ENCODE measurements at regions not wholly inside any gene's neighbourhood (a gene's known extent, or its start where the extent isn't known, plus 50 kb on each side); places are given as distances from the start of the nearest gene placed in this dataset.
A peak's percentile ranks its signal among the peaks of the same experiment; 100 is the strongest.

DNA sequence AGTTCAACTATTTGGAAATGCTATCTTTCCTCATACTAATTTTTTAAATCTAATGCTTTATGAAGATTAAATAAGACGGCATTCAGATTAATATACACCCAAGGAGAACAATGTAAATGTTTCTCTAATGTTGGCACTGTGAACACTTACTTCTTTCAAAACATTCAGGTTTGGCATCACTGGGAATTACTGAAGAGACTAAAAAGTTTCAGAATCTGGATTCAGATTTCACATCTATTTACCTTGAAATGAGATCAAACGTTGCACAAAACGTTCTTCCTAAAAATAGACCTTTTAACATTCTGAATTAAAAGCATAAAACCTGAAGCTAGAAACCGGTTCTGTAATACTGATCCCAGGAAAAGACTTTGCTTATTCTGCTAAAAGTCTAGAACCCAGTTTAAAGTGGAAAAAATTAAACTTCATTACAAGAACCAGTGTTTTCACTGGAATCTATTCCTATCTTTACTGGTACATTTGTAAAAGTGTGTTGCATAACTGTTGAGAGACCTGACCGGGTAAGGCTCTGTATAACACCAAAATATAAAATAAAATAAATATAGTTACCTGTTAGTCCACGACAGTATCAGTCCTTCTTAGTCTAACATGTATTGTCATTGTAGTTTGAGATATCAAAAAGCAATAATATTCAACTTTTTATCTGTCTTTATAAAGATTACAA, 117.4 kb upstream of the MAP9 start:
- 75 to 81% methylated on average over 6 of the region's 6 CpGs for WGBS, 2 donors

DNA sequence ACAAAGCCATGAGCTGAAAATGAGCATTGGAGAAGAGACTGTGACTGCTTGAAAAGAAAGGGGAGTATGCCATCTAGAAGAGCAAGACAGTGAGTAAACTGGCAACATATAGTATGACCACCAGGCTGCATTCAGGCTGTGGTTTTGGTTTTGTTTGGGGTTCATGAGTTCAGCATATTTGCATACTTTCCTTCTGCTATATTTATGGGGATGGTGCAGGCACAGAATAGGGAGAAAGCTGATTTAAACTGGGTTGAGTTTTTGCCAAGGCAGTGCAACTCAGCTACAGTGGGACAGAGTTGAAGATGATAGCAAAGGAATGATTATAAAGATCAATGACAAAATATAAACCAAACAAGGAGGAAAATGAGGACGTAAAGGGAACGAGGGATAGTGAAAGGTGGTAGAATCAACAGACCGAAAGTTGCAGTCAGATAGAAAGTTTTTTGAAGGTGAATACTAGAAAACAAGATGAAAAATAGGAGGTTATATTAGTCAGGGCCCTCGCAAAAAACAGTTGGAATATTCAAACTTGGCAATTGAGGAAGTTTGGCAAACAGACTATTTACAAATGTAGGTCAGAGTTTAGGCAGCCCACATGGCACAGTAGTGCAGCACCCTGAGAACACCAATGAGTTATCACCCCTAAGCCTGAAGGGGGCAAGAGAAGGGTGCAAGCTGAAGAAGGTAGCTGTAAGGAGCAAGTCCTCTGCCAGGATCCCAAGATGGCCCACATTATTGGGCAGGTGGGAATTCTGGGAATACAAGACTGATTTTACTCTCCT, 114.8 kb upstream of the MAP9 start:
- Histone ChIP-seq H3K27ac (no peak overlapping the region), H3K9me3 (no peaks in the 10 kb centered on the region), H3K4me3 (no peak overlapping the region), H3K27me3 (no peaks in the 10 kb centered on the region), H3K36me3 (no peaks in the 10 kb centered on the region), H3K4me1 (peaks cover 0 to 20% (median 9%) of the 10 kb centered on the region in 4 donors)
- intact Hi-C loops (cut with DNase I), result no loop called here
- 77 to 79% methylated on average over 4 of the region's 4 CpGs for WGBS, 2 donors
- DNase-seq, result no peak
- TF ChIP-seq EP300 (IDR thresholded peaks at IDR 0.05), result no peak
- TF ChIP-seq POLR2AphosphoS5 (IDR thresholded peaks at IDR 0.05), result no peak
- no peak for TF ChIP-seq POLR2A (IDR thresholded peaks at IDR 0.05)
- TF ChIP-seq CTCF (IDR thresholded peaks at IDR 0.05), result no peak

More for the DNA sequence above, 117.4 kb upstream of the MAP9 start:
- no peak overlapping the region for H3K27ac ChIP-seq
- no peaks in the 10 kb centered on the region for H3K27me3 ChIP-seq
- intact Hi-C loops (cut with DNase I), result no loop called here
- TF ChIP-seq POLR2AphosphoS5 (IDR thresholded peaks at IDR 0.05), result no peak
- TF ChIP-seq POLR2A (IDR thresholded peaks at IDR 0.05), result no peak
- H3K9me3 ChIP-seq, result no peaks in the 10 kb centered on the region
- DNase-seq, result no peak
- H3K4me1 ChIP-seq, result peaks cover 0 to 18% (median 13%) of the 10 kb centered on the region in 4 donors
- H3K4me3 ChIP-seq, result no peak overlapping the region
- H3K36me3 ChIP-seq, result no peaks in the 10 kb centered on the region

GRCh38 chr4:155489271-155489670, 112.5 kb upstream of the MAP9 start:
- H3K4me1 ChIP-seq, result peaks cover 0 to 19% (median 5%) of the 10 kb centered on the region in 4 donors
- no peaks in the 10 kb centered on the region for H3K27me3 ChIP-seq
- intact Hi-C loops (cut with DNase I), result no loop called here
- peak in 1 of 4 donors; percentile 10 for TF ChIP-seq EP300 (IDR thresholded peaks at IDR 0.05)
- TF ChIP-seq CTCF (IDR thresholded peaks at IDR 0.05), result no peak
- TF ChIP-seq POLR2AphosphoS5 (IDR thresholded peaks at IDR 0.05), result peak in 3 of 4 donors; percentile 27 to 71 (median 43)
- TF ChIP-seq POLR2A (IDR thresholded peaks at IDR 0.05), result no peak
- H3K9me3 ChIP-seq, result no peaks in the 10 kb centered on the region
- no peak overlapping the region for H3K4me3 ChIP-seq
- H3K36me3 ChIP-seq, result no peaks in the 10 kb centered on the region
- no peak for DNase-seq
- WGBS, 2 donors, result 90 to 91% methylated on average over 3 of the region's 3 CpGs
- H3K27ac ChIP-seq, result no peak overlapping the region

- Histone ChIP-seq H3K4me3 (no peak overlapping the region), H3K9me3 (no peaks in the 10 kb centered on the region), H3K27ac (no peak overlapping the region), H3K27me3 (no peaks in the 10 kb centered on the region), H3K36me3 (no peaks in the 10 kb centered on the region), H3K4me1 (peaks cover 0 to 13% (median 5%) of the 10 kb centered on the region in 4 donors)
- DNase-seq, result no peak
- no peak for TF ChIP-seq CTCF (IDR thresholded peaks at IDR 0.05)
- no peak for TF ChIP-seq POLR2AphosphoS5 (IDR thresholded peaks at IDR 0.05)
- TF ChIP-seq POLR2A (IDR thresholded peaks at IDR 0.05), result no peak
- TF ChIP-seq EP300 (IDR thresholded peaks at IDR 0.05), result no peak
- intact Hi-C loops (cut with DNase I), result no loop called here
- 82 to 83% methylated on average over 2 of the region's 2 CpGs for WGBS, 2 donors
Measured at GRCh38 chr4:155488691-155489090, 111.9 kb upstream of the MAP9 start.

DNA sequence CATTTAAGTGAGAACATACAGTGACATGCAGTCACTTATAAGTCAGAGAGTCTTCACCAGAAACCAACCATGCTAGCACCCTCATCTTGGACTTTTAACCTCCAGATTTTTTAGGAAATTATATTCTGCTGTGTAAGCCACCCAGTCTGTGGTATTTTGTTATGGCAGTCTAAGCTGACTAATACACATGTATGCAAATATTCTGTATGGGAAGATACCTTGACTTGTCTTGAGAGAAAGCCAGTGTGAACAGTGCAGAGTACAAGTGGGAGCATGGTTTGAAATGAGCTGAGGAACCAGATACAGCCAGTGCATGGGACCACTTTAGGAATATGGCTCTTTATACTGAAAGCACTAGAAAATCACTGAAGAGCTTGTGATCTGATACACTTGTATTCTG, 110.4 kb upstream of the MAP9 start:
- Histone ChIP-seq H3K9me3 (no peaks in the 10 kb centered on the region), H3K4me3 (no peak overlapping the region), H3K4me1 (peaks cover 0 to 9% (median 5%) of the 10 kb centered on the region in 4 donors), H3K27ac (no peak overlapping the region), H3K36me3 (no peaks in the 10 kb centered on the region), H3K27me3 (no peaks in the 10 kb centered on the region)
- intact Hi-C loops (cut with DNase I), result no loop called here
- no peak for DNase-seq
- no peak for TF ChIP-seq CTCF (IDR thresholded peaks at IDR 0.05)
- TF ChIP-seq EP300 (IDR thresholded peaks at IDR 0.05), result no peak
- TF ChIP-seq POLR2A (IDR thresholded peaks at IDR 0.05), result no peak
- no peak for TF ChIP-seq POLR2AphosphoS5 (IDR thresholded peaks at IDR 0.05)

Measured in sigmoid colon (tissue), 6 donors.